BLaER1 (cell line): ENCODE measurements at regions not wholly inside any gene's neighbourhood (a gene's known extent, or its start where the extent isn't known, plus 50 kb on each side); places are given as distances from the start of the nearest gene placed in this dataset.

Experiments used
- H3K27ac ChIP-seq: shearing (Covaris generic); formaldehyde crosslinking; 2 replicates; pipeline ENCODE4 v1.8.1; 2022
- H3K27me3 ChIP-seq: shearing (Covaris generic); formaldehyde crosslinking; 2 replicates; pipeline ENCODE4 v1.8.1; 2022
- H3K36me3 ChIP-seq: shearing (Covaris generic); formaldehyde crosslinking; 2 replicates; pipeline ENCODE4 v1.8.1; 2022
- H3K4me1 ChIP-seq: shearing (Covaris generic); formaldehyde crosslinking; 2 replicates; pipeline ENCODE4 v1.8.1; 2022
- H3K4me2 ChIP-seq: shearing (Covaris generic); formaldehyde crosslinking; 2 replicates; pipeline ENCODE4 v1.8.1; 2022
- H3K4me3 ChIP-seq: shearing (Covaris generic); formaldehyde crosslinking; 2 replicates; pipeline ENCODE4 v1.8.1; 2022
- H3K9ac ChIP-seq: shearing (Covaris generic); formaldehyde crosslinking; 2 replicates; pipeline ENCODE4 v1.8.1; 2022
- H3K9me3 ChIP-seq: shearing (Covaris generic); formaldehyde crosslinking; 2 replicates; pipeline ENCODE4 v1.8.1; 2022
- H4K20me1 ChIP-seq: shearing (Covaris generic); formaldehyde crosslinking; 2 replicates; pipeline ENCODE4 v1.8.1; 2022
- Cebpa-rat ChIP-seq: shearing (Covaris generic); IDR thresholded peaks from 2 replicates; pipeline ENCODE4 v1.8.1; 2022

DNA sequence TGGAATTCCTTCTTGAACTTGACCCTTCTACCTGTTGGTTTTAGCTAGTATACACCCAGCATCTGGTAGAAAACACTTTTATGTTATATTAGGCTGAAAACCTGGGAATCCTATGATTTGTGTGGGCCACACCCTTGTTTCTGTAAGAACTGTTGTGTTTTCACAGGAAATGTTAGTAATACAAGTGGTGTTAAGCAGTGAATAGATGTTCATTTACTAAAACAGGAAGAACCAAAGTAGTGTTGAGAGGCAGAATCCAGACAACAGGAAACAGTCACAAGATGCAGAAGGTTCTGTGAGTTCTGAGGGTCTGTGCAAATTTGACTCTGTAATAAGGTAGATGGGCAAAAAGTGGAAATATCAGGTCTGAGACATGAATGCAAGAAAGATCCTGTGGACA lies 73.0 kb upstream of the RAI14 start:
- no peak for TF ChIP-seq Cebpa-rat
- Histone ChIP-seq H3K4me1 (no peaks in the 10 kb centered on the region), H3K36me3 (no peaks in the 10 kb centered on the region), H3K9ac (no peak overlapping the region), H3K27me3 (no peaks in the 10 kb centered on the region), H3K4me3 (no peak overlapping the region), H3K4me2 (no peak overlapping the region), H3K9me3 (no peaks in the 10 kb centered on the region), H4K20me1 (no peaks in the 10 kb centered on the region), H3K27ac (no peak overlapping the region)

GRCh38 chr5:34584165-34584564 lies 72.0 kb upstream of the RAI14 start:
- no peaks in the 10 kb centered on the region for H3K36me3 ChIP-seq
- no peaks in the 10 kb centered on the region for H3K9me3 ChIP-seq
- H4K20me1 ChIP-seq = no peaks in the 10 kb centered on the region
- no peak overlapping the region for H3K27ac ChIP-seq
- H3K27me3 ChIP-seq = no peaks in the 10 kb centered on the region
- no peak overlapping the region for H3K4me3 ChIP-seq
- no peak for TF ChIP-seq Cebpa-rat
- no peak overlapping the region for H3K4me2 ChIP-seq
- no peak overlapping the region for H3K9ac ChIP-seq
- no peaks in the 10 kb centered on the region for H3K4me1 ChIP-seq

GRCh38 chr5:34585601-34586104 lies 70.5 kb upstream of the RAI14 start:
- Histone ChIP-seq H3K4me2 (no peak overlapping the region), H3K4me1 (no peaks in the 10 kb centered on the region), H3K27me3 (no peaks in the 10 kb centered on the region), H3K36me3 (no peaks in the 10 kb centered on the region), H3K9me3 (no peaks in the 10 kb centered on the region), H3K27ac (no peak overlapping the region), H4K20me1 (no peaks in the 10 kb centered on the region), H3K9ac (no peak overlapping the region), H3K4me3 (no peak overlapping the region)
- TF ChIP-seq Cebpa-rat = no peak

GRCh38 chr5:34586117-34586885 lies 69.8 kb upstream of the RAI14 start:
- Histone ChIP-seq H3K9ac (no peak overlapping the region), H3K4me1 (no peaks in the 10 kb centered on the region), H3K9me3 (no peaks in the 10 kb centered on the region), H3K27me3 (no peaks in the 10 kb centered on the region), H4K20me1 (no peaks in the 10 kb centered on the region), H3K4me3 (no peak overlapping the region), H3K36me3 (no peaks in the 10 kb centered on the region), H3K27ac (no peak overlapping the region), H3K4me2 (no peak overlapping the region)
- TF ChIP-seq Cebpa-rat = no peak

DNA sequence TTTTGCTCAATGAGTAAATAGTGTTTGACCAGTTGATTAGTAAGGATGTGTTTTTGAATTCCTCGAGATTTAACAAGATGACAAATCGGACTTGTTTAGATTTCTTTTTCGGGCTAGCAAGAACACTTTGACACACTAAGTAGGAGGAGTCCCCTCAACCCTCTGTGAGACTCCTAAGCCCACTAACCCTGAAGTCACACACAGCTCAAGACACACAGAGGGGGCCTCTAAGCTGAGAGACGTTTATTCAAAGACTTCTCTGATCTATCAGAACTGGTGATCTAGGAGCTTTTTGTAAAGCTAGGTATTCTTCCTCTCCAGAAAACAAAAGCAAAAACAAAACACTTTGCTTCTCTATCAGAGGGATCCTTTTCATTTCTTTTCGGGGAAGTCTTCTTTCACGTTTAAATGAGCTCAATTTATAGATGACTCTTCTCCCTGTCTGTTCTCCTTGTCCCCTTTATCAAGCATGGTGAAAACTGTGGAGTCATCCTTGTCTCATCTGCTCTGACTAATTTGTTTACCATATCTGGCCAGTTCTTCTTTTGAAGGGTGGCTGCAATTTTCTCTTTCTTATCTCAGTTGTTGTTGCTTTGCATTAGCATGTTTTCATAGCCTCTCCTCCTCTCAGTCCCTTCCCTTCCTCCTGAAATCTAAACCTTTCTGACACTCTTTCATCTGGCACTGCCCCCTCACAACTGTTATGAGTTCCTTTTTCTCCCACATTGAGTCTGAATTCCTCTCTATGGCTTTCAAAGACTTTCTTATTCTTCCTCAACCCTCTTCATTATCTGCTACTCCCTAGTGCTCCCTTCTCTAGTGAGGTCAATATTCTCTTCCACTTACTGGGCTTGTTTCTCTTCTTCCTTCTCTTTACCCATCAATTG lies 68.5 kb upstream of the RAI14 start:
- Histone ChIP-seq H3K4me3 (no peak overlapping the region), H3K9me3 (no peaks in the 10 kb centered on the region), H3K9ac (no peak overlapping the region), H3K4me1 (no peaks in the 10 kb centered on the region), H3K27ac (no peak overlapping the region), H3K27me3 (no peaks in the 10 kb centered on the region), H3K36me3 (no peaks in the 10 kb centered on the region), H3K4me2 (no peak overlapping the region), H4K20me1 (no peaks in the 10 kb centered on the region)
- no peak for TF ChIP-seq Cebpa-rat

- Histone ChIP-seq H3K36me3 (no peaks in the 10 kb centered on the region), H3K27me3 (no peaks in the 10 kb centered on the region), H3K4me1 (no peaks in the 10 kb centered on the region), H4K20me1 (no peaks in the 10 kb centered on the region), H3K4me3 (no peak overlapping the region), H3K4me2 (no peak overlapping the region), H3K9ac (no peak overlapping the region), H3K27ac (no peak overlapping the region), H3K9me3 (no peaks in the 10 kb centered on the region)
- TF ChIP-seq Cebpa-rat = no peak
Observed at GRCh38 chr5:34589832-34590231, 66.3 kb upstream of the RAI14 start.

- H3K27me3 ChIP-seq = no peaks in the 10 kb centered on the region
- H4K20me1 ChIP-seq = no peaks in the 10 kb centered on the region
- no peak overlapping the region for H3K9ac ChIP-seq
- H3K4me2 ChIP-seq = no peak overlapping the region
- no peaks in the 10 kb centered on the region for H3K4me1 ChIP-seq
- TF ChIP-seq Cebpa-rat = no peak
- H3K27ac ChIP-seq = no peak overlapping the region
- no peak overlapping the region for H3K4me3 ChIP-seq
- no peaks in the 10 kb centered on the region for H3K9me3 ChIP-seq
- H3K36me3 ChIP-seq = no peaks in the 10 kb centered on the region
Observed at GRCh38 chr5:34591723-34592122, 64.4 kb upstream of the RAI14 start.

DNA sequence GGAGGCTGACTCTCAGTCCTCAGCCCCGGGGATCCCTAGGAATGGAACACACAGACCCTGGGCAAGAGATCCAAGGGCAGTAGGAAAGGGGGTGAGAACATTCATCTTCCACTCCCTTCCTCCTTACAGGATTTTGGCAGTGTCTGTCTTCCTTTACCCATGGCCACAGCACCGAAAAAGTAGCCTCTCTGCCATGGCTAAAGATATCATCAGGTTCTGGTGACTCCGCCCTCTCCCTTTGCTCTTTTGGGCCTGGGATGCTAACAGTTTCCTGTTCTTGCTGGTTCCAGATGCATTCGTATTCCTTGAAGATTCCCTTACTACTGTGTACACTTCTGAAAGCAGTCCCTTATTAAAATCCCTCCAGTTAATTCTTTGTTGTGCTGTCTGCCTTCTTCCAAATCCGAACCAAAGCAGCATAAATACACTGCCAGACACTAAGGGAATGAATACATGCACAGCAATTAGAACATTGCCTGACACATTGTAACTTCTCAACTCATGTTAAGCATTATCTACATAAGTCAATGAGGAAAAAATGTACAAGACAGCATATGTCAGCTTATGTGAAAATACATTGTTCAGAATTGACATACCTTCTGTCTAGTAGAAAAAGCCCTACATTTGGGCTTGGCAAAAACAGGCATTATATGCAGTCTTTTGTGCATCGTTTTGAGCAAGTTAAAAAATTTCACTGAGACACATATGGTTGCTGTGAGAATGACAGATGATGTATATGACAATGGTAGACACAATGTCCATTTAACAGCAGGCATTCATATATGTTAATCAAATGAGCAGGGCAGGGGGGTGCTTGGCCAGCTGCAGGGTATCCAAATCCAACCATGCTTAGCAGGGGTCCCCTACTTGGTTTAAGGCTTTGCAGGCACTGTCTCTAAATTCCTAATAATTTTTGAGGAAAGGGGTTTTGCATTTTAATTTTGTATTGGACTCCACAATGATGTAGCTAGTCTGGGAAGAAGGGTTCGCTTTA lies 58.8 kb upstream of the RAI14 start:
- H3K27ac ChIP-seq = no peak overlapping the region
- no peaks in the 10 kb centered on the region for H4K20me1 ChIP-seq
- H3K4me1 ChIP-seq = no peaks in the 10 kb centered on the region
- H3K36me3 ChIP-seq = no peaks in the 10 kb centered on the region
- H3K4me3 ChIP-seq = no peak overlapping the region
- no peak overlapping the region for H3K4me2 ChIP-seq
- no peak overlapping the region for H3K9ac ChIP-seq
- no peaks in the 10 kb centered on the region for H3K27me3 ChIP-seq
- no peak for TF ChIP-seq Cebpa-rat
- H3K9me3 ChIP-seq = no peaks in the 10 kb centered on the region

DNA sequence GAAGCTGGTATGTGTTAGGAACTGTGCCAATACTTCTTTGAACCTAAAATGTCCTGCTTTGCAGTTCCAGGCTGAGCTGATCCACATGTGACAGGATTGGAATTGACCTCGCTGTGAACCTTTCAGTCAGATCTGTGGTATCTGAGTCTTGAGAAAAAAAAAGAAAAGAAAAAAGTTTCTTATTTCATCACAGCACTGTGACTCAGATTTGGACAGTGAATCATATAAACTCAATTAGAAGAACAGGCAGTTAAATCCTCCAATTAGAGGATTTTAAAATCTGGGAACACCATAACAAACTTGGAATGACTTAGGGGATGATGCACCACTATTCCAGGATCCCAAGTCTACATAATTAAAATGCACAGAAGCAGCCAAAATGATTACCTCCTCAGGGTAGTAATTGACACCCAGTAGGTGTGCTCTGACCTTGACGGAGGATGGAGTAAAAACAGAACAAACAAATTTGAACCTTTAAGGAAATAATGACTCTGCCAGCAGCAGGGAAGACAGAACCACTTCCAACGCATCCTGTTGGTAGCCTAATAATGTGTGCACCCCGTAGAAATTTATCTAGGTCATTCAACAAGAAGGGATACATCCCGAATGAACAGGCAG lies 57.8 kb upstream of the RAI14 start:
- no peak for TF ChIP-seq Cebpa-rat
- Histone ChIP-seq H3K4me2 (no peak overlapping the region), H3K4me3 (no peak overlapping the region), H3K27ac (no peak overlapping the region), H4K20me1 (no peaks in the 10 kb centered on the region), H3K9ac (no peak overlapping the region), H3K27me3 (no peaks in the 10 kb centered on the region), H3K9me3 (no peaks in the 10 kb centered on the region), H3K36me3 (no peaks in the 10 kb centered on the region), H3K4me1 (no peaks in the 10 kb centered on the region)
